Keratinocyte (primary cell): ENCODE measurements at regions not wholly inside any gene's neighbourhood (a gene's known extent, or its start where the extent isn't known, plus 50 kb on each side); places are given as distances from the start of the nearest gene placed in this dataset.

Source experiments
- DNase-seq: peaks from one replicate; pipeline ENCODE4 v3.0.0-alpha.2; 2011; ENCODE audit warnings: low read depth, missing footprints, low spot score
- FAIRE-seq: peaks from 2 replicates; lab custom pipeline; 2011; peaks lifted over from hg19 to GRCh38; lab: Jason Lieb, UNC
- H2AFZ ChIP-seq: 2 replicates; pipeline ENCODE4 v1.6.0; 2012; ENCODE audit warnings: low read length, control low read depth, inconsistent platforms; ENCODE audit not compliant: control insufficient read depth
- H3K27ac ChIP-seq: 2 replicates; pipeline ENCODE4 v1.5.1; 2011; ENCODE audit warnings: low read length; ENCODE audit not compliant: control insufficient read depth, insufficient read depth
- H3K27me3 ChIP-seq: 3 replicates; pipeline ENCODE4 v1.6.0; 2011; ENCODE audit warnings: low read length; ENCODE audit not compliant: control insufficient read depth, insufficient read depth; ENCODE audit errors: extremely low read depth
- H3K36me3 ChIP-seq, 2 experiments: 2 replicates in 1 of 2; 3 replicates in 1 of 2; pipeline ENCODE4 v1.5.1; 2011; ENCODE audit warnings: low read length in 2 of 2, mild to moderate bottlenecking in 1 of 2; ENCODE audit not compliant: control insufficient read depth in 2 of 2, insufficient read depth in 2 of 2; ENCODE audit errors: extremely low read depth in 1 of 2
- H3K4me1 ChIP-seq: 3 replicates; pipeline ENCODE4 v1.5.1; 2011; ENCODE audit warnings: low read length; ENCODE audit not compliant: control insufficient read depth, insufficient read depth; ENCODE audit errors: extremely low read depth
- H3K4me2 ChIP-seq: 3 replicates; pipeline ENCODE4 v1.6.0; 2011; ENCODE audit warnings: low read depth, low read length; ENCODE audit not compliant: control insufficient read depth, insufficient read depth; ENCODE audit errors: extremely low read depth
- H3K4me3 ChIP-seq, 3 experiments: fragments of 200-600 bp in 1 of 3; sonication (generic) in 1 of 3; 2 replicates in 2 of 3; 3 replicates in 1 of 3; pipeline ENCODE4 v1.5.1; 2011 to 2016; ENCODE audit warnings: low read length in 3 of 3, mild to moderate bottlenecking in 3 of 3, control low read depth in 2 of 3, inconsistent platforms in 1 of 3, low read depth in 1 of 3, mixed read lengths in 1 of 3, mixed run types in 1 of 3, moderate library complexity in 1 of 3; ENCODE audit not compliant: control insufficient read depth in 2 of 3, insufficient read depth in 2 of 3; ENCODE audit errors: extremely low read depth in 1 of 3
- H3K79me2 ChIP-seq: 2 replicates; pipeline ENCODE4 v1.6.0; 2012; ENCODE audit warnings: low read length; ENCODE audit not compliant: control insufficient read depth, insufficient read depth
- H3K9ac ChIP-seq: 3 replicates; pipeline ENCODE4 v1.6.0; 2011; ENCODE audit warnings: low read length; ENCODE audit not compliant: control insufficient read depth, insufficient read depth; ENCODE audit errors: extremely low read depth
- H3K9me1 ChIP-seq: 3 replicates; pipeline ENCODE4 v1.6.0; 2011; ENCODE audit warnings: low read length; ENCODE audit not compliant: control insufficient read depth, insufficient read depth; ENCODE audit errors: extremely low read depth
- H3K9me3 ChIP-seq: 2 replicates; pipeline ENCODE4 v1.5.1; 2012; ENCODE audit warnings: low read depth, low read length; ENCODE audit not compliant: control insufficient read depth
- H4K20me1 ChIP-seq: 3 replicates; pipeline ENCODE4 v1.6.0; 2011; ENCODE audit warnings: low read length; ENCODE audit not compliant: control insufficient read depth, insufficient read depth; ENCODE audit errors: extremely low read depth
- CTCF ChIP-seq, 3 experiments: IDR thresholded peaks in 1 of 3; conservative IDR thresholded peaks in 1 of 3; optimal IDR thresholded peaks in 1 of 3; 2 replicates in 2 of 3; 3 replicates in 1 of 3; pipeline versions ENCODE3 to v1.5.1; 2011; ENCODE audit warnings: low read length in 3 of 3, mild to moderate bottlenecking in 3 of 3, moderate library complexity in 2 of 3, control low read depth in 1 of 3, inconsistent platforms in 1 of 3; ENCODE audit not compliant: insufficient read depth in 2 of 3; ENCODE audit errors: extremely low read depth in 1 of 3
- EZH2 ChIP-seq: IDR thresholded peaks from one replicate; pipeline ENCODE4 v1.6.1; 2012; ENCODE audit warnings: inconsistent platforms, mild to moderate bottlenecking, low read length, moderate library complexity
- dilution Hi-C: fragments of 300-500 bp; cut with MboI; formaldehyde crosslinking; loops from one replicate; pipeline ENCODE4 v1.7.0; 2020; ENCODE audit warnings: low sequenced_read_pairs; ENCODE audit not compliant: extremely low pct_ligation_motif_present

GRCh38 chr10:65684896-65685295, 1240.9 kb upstream of the LRRTM3 start:
- no peak for FAIRE-seq
- no peaks in the 10 kb centered on the region for H3K27me3 ChIP-seq
- no peaks in the 10 kb centered on the region for H3K9me3 ChIP-seq
- H3K9me1 ChIP-seq, result no peaks in the 10 kb centered on the region
- H3K4me1 ChIP-seq, result no peaks in the 10 kb centered on the region
- no peak overlapping the region for H3K27ac ChIP-seq
- TF ChIP-seq EZH2 (no peak), CTCF (optimal IDR thresholded peaks at IDR 0.05 in 1 of 3, IDR thresholded peaks at IDR 0.05 in 1 of 3, conservative IDR thresholded peaks at IDR 0.05 in 1 of 3; ENCODE audit: extremely low read depth in 1 of 3, insufficient read depth in 2 of 3, low read length in 3 of 3) (no peak)
- no peaks in the 10 kb centered on the region for H4K20me1 ChIP-seq
- H3K4me2 ChIP-seq, result no peak overlapping the region
- no peaks in the 10 kb centered on the region for H3K36me3 ChIP-seq
- no peaks in the 10 kb centered on the region for H3K79me2 ChIP-seq
- dilution Hi-C loops, result no loop called here
- DNase-seq, result no peak
- no peak overlapping the region for H3K4me3 ChIP-seq
- H3K9ac ChIP-seq, result no peak overlapping the region
- no peak overlapping the region for H2AFZ ChIP-seq

GRCh38 chr10:65701168-65701776, 1224.6 kb upstream of the LRRTM3 start:
- Histone ChIP-seq H3K4me2 (no peak overlapping the region), H4K20me1 (no peaks in the 10 kb centered on the region), H3K9me3 (no peaks in the 10 kb centered on the region), H3K27ac (no peak overlapping the region), H3K27me3 (no peaks in the 10 kb centered on the region), H3K9me1 (no peaks in the 10 kb centered on the region), H3K79me2 (no peaks in the 10 kb centered on the region), H3K4me3 (no peak overlapping the region), H3K36me3 (no peaks in the 10 kb centered on the region), H3K9ac (no peak overlapping the region), H3K4me1 (no peaks in the 10 kb centered on the region), H2AFZ (no peak overlapping the region)
- DNase-seq (no peak), FAIRE-seq (no peak)
- dilution Hi-C loops, result no loop called here
- TF ChIP-seq CTCF (optimal IDR thresholded peaks at IDR 0.05 in 1 of 3, IDR thresholded peaks at IDR 0.05 in 1 of 3, conservative IDR thresholded peaks at IDR 0.05 in 1 of 3; ENCODE audit: extremely low read depth in 1 of 3, insufficient read depth in 2 of 3, low read length in 3 of 3), result no peak
- TF ChIP-seq EZH2, result no peak
